Lower leg skin (tissue), 3 donors: ENCODE measurements at regions not wholly inside any gene's neighbourhood (a gene's known extent, or its start where the extent isn't known, plus 50 kb on each side); places are given as distances from the start of the nearest gene placed in this dataset.

Experiments used
- POLR2A ChIP-seq, 2 donors: fragments of 450-650 bp; IDR thresholded peaks; one replicate each; pipeline ENCODE4 v1.6.1; 2016 to 2017; ENCODE audit warnings: antibody characterized with exemption in 2 of 2, mild to moderate bottlenecking in 1 of 2, moderate library complexity in 1 of 2
- TF ChIP-seq, protein P1 (sequence below), 3 donors: fragments of 450-650 bp; IDR thresholded peaks; one replicate each; pipeline ENCODE4 v1.5.1; 2016; ENCODE audit warnings: antibody characterized with exemption in 3 of 3, mild to moderate bottlenecking in 3 of 3, moderate library complexity in 2 of 3

- TF ChIP-seq, protein P1, sequence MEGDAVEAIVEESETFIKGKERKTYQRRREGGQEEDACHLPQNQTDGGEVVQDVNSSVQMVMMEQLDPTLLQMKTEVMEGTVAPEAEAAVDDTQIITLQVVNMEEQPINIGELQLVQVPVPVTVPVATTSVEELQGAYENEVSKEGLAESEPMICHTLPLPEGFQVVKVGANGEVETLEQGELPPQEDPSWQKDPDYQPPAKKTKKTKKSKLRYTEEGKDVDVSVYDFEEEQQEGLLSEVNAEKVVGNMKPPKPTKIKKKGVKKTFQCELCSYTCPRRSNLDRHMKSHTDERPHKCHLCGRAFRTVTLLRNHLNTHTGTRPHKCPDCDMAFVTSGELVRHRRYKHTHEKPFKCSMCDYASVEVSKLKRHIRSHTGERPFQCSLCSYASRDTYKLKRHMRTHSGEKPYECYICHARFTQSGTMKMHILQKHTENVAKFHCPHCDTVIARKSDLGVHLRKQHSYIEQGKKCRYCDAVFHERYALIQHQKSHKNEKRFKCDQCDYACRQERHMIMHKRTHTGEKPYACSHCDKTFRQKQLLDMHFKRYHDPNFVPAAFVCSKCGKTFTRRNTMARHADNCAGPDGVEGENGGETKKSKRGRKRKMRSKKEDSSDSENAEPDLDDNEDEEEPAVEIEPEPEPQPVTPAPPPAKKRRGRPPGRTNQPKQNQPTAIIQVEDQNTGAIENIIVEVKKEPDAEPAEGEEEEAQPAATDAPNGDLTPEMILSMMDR (IDR thresholded peaks at IDR 0.05) = no peak
- TF ChIP-seq POLR2A (IDR thresholded peaks at IDR 0.05) = no peak
These were observed 1196.3 kb downstream of the BRD1 start for GRCh38 chr22:48631288-48631863.
